ENCODE measurements at regions not wholly inside any gene's neighbourhood (a gene's known extent, or its start where the extent isn't known, plus 50 kb on each side); places are given as distances from the start of the nearest gene placed in this dataset.

DNA sequence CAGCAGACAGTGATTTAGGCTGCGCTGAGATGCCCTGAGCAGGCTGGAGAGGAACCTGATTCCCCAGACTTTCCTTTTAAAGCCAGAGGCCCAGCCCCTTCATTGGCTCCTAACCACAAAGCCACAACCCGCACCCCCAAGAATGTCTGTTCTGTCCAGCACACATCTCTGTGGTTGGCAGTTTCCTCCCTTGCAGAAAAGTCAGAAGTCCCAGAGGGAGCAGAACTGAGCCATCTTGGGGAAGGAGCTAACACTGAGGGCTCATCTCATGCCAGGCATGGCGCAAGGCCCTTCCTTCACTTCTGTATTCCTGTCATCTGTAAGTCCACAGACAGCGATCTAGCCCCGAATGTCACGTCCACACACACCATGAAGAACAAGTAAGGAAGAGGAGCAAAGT lies 97.1 kb upstream of the SYT13 start:
- DNase-seq (ENCODE audit: low spot score), result no peak
- no peaks in the 10 kb centered on the region for H3K27me3 ChIP-seq (replicated peaks; ENCODE audit: insufficient read depth)
- no peak overlapping the region for H3K4me3 ChIP-seq
- H3K36me3 ChIP-seq, result no peaks in the 10 kb centered on the region
- no peaks in the 10 kb centered on the region for H3K9me3 ChIP-seq
- ATAC-seq (ENCODE audit: insufficient number of reproducible peaks, low FRiP score, low read depth), result no peak
- TF ChIP-seq, protein P1, sequence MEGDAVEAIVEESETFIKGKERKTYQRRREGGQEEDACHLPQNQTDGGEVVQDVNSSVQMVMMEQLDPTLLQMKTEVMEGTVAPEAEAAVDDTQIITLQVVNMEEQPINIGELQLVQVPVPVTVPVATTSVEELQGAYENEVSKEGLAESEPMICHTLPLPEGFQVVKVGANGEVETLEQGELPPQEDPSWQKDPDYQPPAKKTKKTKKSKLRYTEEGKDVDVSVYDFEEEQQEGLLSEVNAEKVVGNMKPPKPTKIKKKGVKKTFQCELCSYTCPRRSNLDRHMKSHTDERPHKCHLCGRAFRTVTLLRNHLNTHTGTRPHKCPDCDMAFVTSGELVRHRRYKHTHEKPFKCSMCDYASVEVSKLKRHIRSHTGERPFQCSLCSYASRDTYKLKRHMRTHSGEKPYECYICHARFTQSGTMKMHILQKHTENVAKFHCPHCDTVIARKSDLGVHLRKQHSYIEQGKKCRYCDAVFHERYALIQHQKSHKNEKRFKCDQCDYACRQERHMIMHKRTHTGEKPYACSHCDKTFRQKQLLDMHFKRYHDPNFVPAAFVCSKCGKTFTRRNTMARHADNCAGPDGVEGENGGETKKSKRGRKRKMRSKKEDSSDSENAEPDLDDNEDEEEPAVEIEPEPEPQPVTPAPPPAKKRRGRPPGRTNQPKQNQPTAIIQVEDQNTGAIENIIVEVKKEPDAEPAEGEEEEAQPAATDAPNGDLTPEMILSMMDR (IDR thresholded peaks at IDR 0.05), result no peak
- no peak overlapping the region for H3K27ac ChIP-seq
- H3K4me1 ChIP-seq (ENCODE audit: control insufficient read depth in 1 of 2, low read depth in 2 of 2), result peaks cover 0 to 4% of the 10 kb centered on the region in 2 donors

DNA sequence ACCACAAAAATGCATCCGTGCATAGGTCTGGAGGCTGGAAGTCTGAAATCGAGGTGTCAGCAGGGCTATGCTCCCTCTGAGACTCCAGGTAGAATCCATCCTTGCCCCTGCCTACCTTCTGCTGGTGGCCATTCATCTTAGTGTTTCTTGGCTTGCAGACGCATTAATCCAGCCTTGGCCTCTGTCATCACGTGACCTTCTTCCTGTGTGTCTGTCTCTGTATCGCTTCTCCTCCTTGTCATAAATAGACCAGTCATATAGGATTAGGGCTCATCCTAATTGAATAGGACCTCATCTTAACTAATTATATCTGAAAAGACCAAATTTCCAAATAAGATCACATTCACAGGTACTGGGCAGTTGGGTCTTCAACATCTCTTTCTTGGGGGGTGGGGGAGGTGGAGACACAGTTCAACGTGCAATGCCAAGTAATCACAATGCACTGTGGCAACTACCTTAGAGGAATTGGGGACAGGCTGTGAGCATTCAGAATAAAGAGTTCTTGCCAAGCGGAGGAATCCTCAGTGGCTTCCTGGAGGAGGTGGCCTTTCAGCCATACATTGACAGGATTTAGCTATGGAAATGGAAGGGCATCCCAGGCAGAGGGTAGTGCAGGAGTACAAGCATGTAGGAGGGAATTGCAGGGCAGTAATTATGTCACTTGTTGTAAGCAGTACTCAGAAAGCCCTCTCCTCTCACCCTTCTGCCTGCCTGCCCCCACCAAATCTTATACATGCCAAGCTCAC lies 96.2 kb upstream of the SYT13 start:
- ATAC-seq (ENCODE audit: insufficient number of reproducible peaks, low FRiP score, low read depth), result no peak
- no peaks in the 10 kb centered on the region for H3K9me3 ChIP-seq

GRCh38 chr11:45379162-45379863 lies 93.2 kb upstream of the SYT13 start:
- TF ChIP-seq, protein P1 (IDR thresholded peaks at IDR 0.05), result no peak
- H3K27me3 ChIP-seq (replicated peaks; ENCODE audit: insufficient read depth), result no peaks in the 10 kb centered on the region
- no peak for ATAC-seq (ENCODE audit: insufficient number of reproducible peaks, low FRiP score, low read depth)
- no peaks in the 10 kb centered on the region for H3K4me1 ChIP-seq (ENCODE audit: control insufficient read depth in 1 of 2, low read depth in 2 of 2)
- no peaks in the 10 kb centered on the region for H3K9me3 ChIP-seq
- no peaks in the 10 kb centered on the region for H3K36me3 ChIP-seq
- no peak overlapping the region for H3K4me3 ChIP-seq
- H3K27ac ChIP-seq, result no peak overlapping the region
- DNase-seq (ENCODE audit: low spot score), result no peak

More for the DNA sequence above, 96.2 kb upstream of the SYT13 start:
- Histone ChIP-seq H3K27ac (no peak overlapping the region), H3K4me1 (ENCODE audit: control insufficient read depth in 1 of 2, low read depth in 2 of 2) (no peaks in the 10 kb centered on the region), H3K4me3 (no peak overlapping the region), H3K27me3 (replicated peaks; ENCODE audit: insufficient read depth) (no peaks in the 10 kb centered on the region), H3K36me3 (no peaks in the 10 kb centered on the region)
- no peak for DNase-seq (ENCODE audit: low spot score)
- TF ChIP-seq, protein P1 (IDR thresholded peaks at IDR 0.05), result no peak

GRCh38 chr11:45378516-45378915 lies 92.4 kb upstream of the SYT13 start:
- Histone ChIP-seq H3K4me1 (ENCODE audit: control insufficient read depth in 1 of 2, low read depth in 2 of 2) (no peaks in the 10 kb centered on the region), H3K27ac (no peak overlapping the region), H3K27me3 (replicated peaks; ENCODE audit: insufficient read depth) (no peaks in the 10 kb centered on the region), H3K9me3 (no peaks in the 10 kb centered on the region), H3K36me3 (no peaks in the 10 kb centered on the region), H3K4me3 (no peak overlapping the region)
- ATAC-seq (ENCODE audit: insufficient number of reproducible peaks, low FRiP score, low read depth) (no peak), DNase-seq (ENCODE audit: low spot score) (no peak)
- TF ChIP-seq, protein P1 (IDR thresholded peaks at IDR 0.05), result no peak

GRCh38 chr11:45374653-45375059 lies 88.5 kb upstream of the SYT13 start:
- DNase-seq (ENCODE audit: low spot score), result no peak

More at GRCh38 chr11:45374653-45375059, 88.5 kb upstream of the SYT13 start:
- no peak for ATAC-seq (ENCODE audit: insufficient number of reproducible peaks, low FRiP score, low read depth)
- H3K4me3 ChIP-seq, result no peak overlapping the region
- H3K9me3 ChIP-seq, result no peaks in the 10 kb centered on the region
- no peaks in the 10 kb centered on the region for H3K36me3 ChIP-seq
- TF ChIP-seq, protein P1 (IDR thresholded peaks at IDR 0.05), result no peak
- peaks cover 0 to 7% of the 10 kb centered on the region in 2 donors for H3K4me1 ChIP-seq (ENCODE audit: control insufficient read depth in 1 of 2, low read depth in 2 of 2)
- no peak overlapping the region for H3K27ac ChIP-seq
- H3K27me3 ChIP-seq (replicated peaks; ENCODE audit: insufficient read depth), result no peaks in the 10 kb centered on the region
